Ishikawa (cell line): ENCODE measurements at regions not wholly inside any gene's neighbourhood (a gene's known extent, or its start where the extent isn't known, plus 50 kb on each side); places are given as distances from the start of the nearest gene placed in this dataset.

Experiments used
- EP300 ChIP-seq: IDR thresholded peaks from 2 replicates; pipeline ENCODE4 v1.6.1; 2012; ENCODE audit warnings: borderline replicate concordance
- MAX ChIP-seq: IDR thresholded peaks from 2 replicates; pipeline ENCODE4 v1.6.1; 2012
- RAD21 ChIP-seq: IDR thresholded peaks from 2 replicates; pipeline ENCODE4 v1.6.1; 2012; ENCODE audit warnings: low read depth
- REST ChIP-seq: IDR thresholded peaks from 2 replicates; pipeline ENCODE4 v1.6.1; 2012; ENCODE audit warnings: low read depth, mild to moderate bottlenecking
- TAF1 ChIP-seq: IDR thresholded peaks from 2 replicates; pipeline ENCODE4 v1.6.1; 2012; ENCODE audit warnings: low read depth, mild to moderate bottlenecking
- TEAD4 ChIP-seq: IDR thresholded peaks from 2 replicates; pipeline ENCODE4 v1.6.1; 2012
- YY1 ChIP-seq: IDR thresholded peaks from 2 replicates; pipeline ENCODE4 v1.6.1; 2012; ENCODE audit warnings: low read depth

GRCh38 chr6:5838656-5839396 is 167.9 kb downstream of the NRN1 start:
- TF ChIP-seq TAF1, result no peak
- TF ChIP-seq RAD21, result no peak
- no peak for TF ChIP-seq REST
- TF ChIP-seq EP300, result no peak
- TF ChIP-seq YY1, result no peak
- no peak for TF ChIP-seq TEAD4
- TF ChIP-seq MAX, result no peak
